IPS-18a (cell line): ENCODE measurements at regions not wholly inside any gene's neighbourhood (a gene's known extent, or its start where the extent isn't known, plus 50 kb on each side); places are given as distances from the start of the nearest gene placed in this dataset.

ENCODE experiments used
- H3K27ac ChIP-seq: one replicate; pipeline ENCODE4 v1.5.1; 2013; ENCODE audit warnings: low read length
- H3K27me3 ChIP-seq: one replicate; pipeline ENCODE4 v1.6.1; 2013; ENCODE audit warnings: mild to moderate bottlenecking, low read length; ENCODE audit not compliant: control insufficient read depth, insufficient read depth
- H3K36me3 ChIP-seq: one replicate; pipeline ENCODE4 v1.6.1; 2013; ENCODE audit warnings: low read depth, low read length; ENCODE audit not compliant: control insufficient read depth
- H3K4me1 ChIP-seq: one replicate; pipeline ENCODE4 v1.6.1; 2013; ENCODE audit warnings: low read depth, low read length; ENCODE audit not compliant: control insufficient read depth
- H3K4me3 ChIP-seq: one replicate; pipeline ENCODE4 v1.5.1; 2013; ENCODE audit warnings: low read length
- H3K9ac ChIP-seq: one replicate; pipeline ENCODE4 v1.6.1; 2013; ENCODE audit warnings: mild to moderate bottlenecking, low read length, moderate library complexity
- H3K9me3 ChIP-seq: one replicate; pipeline ENCODE4 v1.6.1; 2013; ENCODE audit warnings: low read depth, low read length; ENCODE audit not compliant: control insufficient read depth

GRCh38 chr14:65916055-65916454, 503.5 kb downstream of the FUT8 start:
- Histone ChIP-seq H3K27ac (no peak overlapping the region), H3K27me3 (no peaks in the 10 kb centered on the region), H3K36me3 (no peaks in the 10 kb centered on the region), H3K4me3 (no peak overlapping the region), H3K4me1 (peaks cover 5% of the 10 kb centered on the region), H3K9ac (no peak overlapping the region), H3K9me3 (no peaks in the 10 kb centered on the region)

GRCh38 chr14:65920996-65921395, 508.5 kb downstream of the FUT8 start:
- Histone ChIP-seq H3K4me3 (no peak overlapping the region), H3K36me3 (no peaks in the 10 kb centered on the region), H3K9ac (no peak overlapping the region), H3K9me3 (no peaks in the 10 kb centered on the region), H3K4me1 (peaks cover 9% of the 10 kb centered on the region), H3K27ac (no peak overlapping the region), H3K27me3 (no peaks in the 10 kb centered on the region)

- Histone ChIP-seq H3K4me3 (no peak overlapping the region), H3K9me3 (no peaks in the 10 kb centered on the region), H3K27ac (no peak overlapping the region), H3K36me3 (no peaks in the 10 kb centered on the region), H3K27me3 (no peaks in the 10 kb centered on the region), H3K9ac (no peak overlapping the region), H3K4me1 (peaks cover 16% of the 10 kb centered on the region)
Observed at GRCh38 chr14:65922142-65922541, 509.6 kb downstream of the FUT8 start.

GRCh38 chr14:65926504-65926903, 514.0 kb downstream of the FUT8 start:
- no peaks in the 10 kb centered on the region for H3K27me3 ChIP-seq
- peaks cover 25% of the 10 kb centered on the region for H3K4me1 ChIP-seq
- H3K36me3 ChIP-seq: no peaks in the 10 kb centered on the region
- peak overlapping the region; percentile 24 for H3K9ac ChIP-seq
- no peak overlapping the region for H3K4me3 ChIP-seq
- no peaks in the 10 kb centered on the region for H3K9me3 ChIP-seq
- H3K27ac ChIP-seq: peak overlapping the region; percentile 12

GRCh38 chr14:65926935-65927700, 514.6 kb downstream of the FUT8 start:
- Histone ChIP-seq H3K9me3 (no peaks in the 10 kb centered on the region), H3K27me3 (no peaks in the 10 kb centered on the region), H3K9ac (no peak overlapping the region), H3K4me1 (peaks cover 25% of the 10 kb centered on the region), H3K36me3 (no peaks in the 10 kb centered on the region), H3K27ac (peak overlapping the region; percentile 25), H3K4me3 (no peak overlapping the region)

GRCh38 chr14:65927931-65928356, 515.4 kb downstream of the FUT8 start:
- Histone ChIP-seq H3K4me3 (no peak overlapping the region), H3K4me1 (peaks cover 25% of the 10 kb centered on the region), H3K36me3 (no peaks in the 10 kb centered on the region), H3K27ac (no peak overlapping the region), H3K9ac (no peak overlapping the region), H3K9me3 (no peaks in the 10 kb centered on the region), H3K27me3 (no peaks in the 10 kb centered on the region)

- Histone ChIP-seq H3K27ac (no peak overlapping the region), H3K9me3 (no peaks in the 10 kb centered on the region), H3K27me3 (no peaks in the 10 kb centered on the region), H3K36me3 (no peaks in the 10 kb centered on the region), H3K4me3 (no peak overlapping the region), H3K9ac (no peak overlapping the region), H3K4me1 (peaks cover 25% of the 10 kb centered on the region)
Observed at GRCh38 chr14:65928995-65929394, 516.5 kb downstream of the FUT8 start.

GRCh38 chr14:65933400-65934069, 521.0 kb downstream of the FUT8 start:
- Histone ChIP-seq H3K9ac (no peak overlapping the region), H3K4me3 (no peak overlapping the region), H3K9me3 (no peaks in the 10 kb centered on the region), H3K27me3 (no peaks in the 10 kb centered on the region), H3K36me3 (no peaks in the 10 kb centered on the region), H3K4me1 (peaks cover 4% of the 10 kb centered on the region), H3K27ac (no peak overlapping the region)

GRCh38 chr14:65934070-65934435, 521.5 kb downstream of the FUT8 start:
- Histone ChIP-seq H3K36me3 (no peaks in the 10 kb centered on the region), H3K4me3 (no peak overlapping the region), H3K4me1 (peaks cover 3% of the 10 kb centered on the region), H3K27me3 (no peaks in the 10 kb centered on the region), H3K9me3 (no peaks in the 10 kb centered on the region), H3K27ac (no peak overlapping the region), H3K9ac (no peak overlapping the region)

GRCh38 chr14:65936342-65936975, 523.9 kb downstream of the FUT8 start:
- H3K4me1 ChIP-seq: peaks cover 8% of the 10 kb centered on the region
- H3K27ac ChIP-seq: no peak overlapping the region
- no peaks in the 10 kb centered on the region for H3K36me3 ChIP-seq
- H3K9me3 ChIP-seq: no peaks in the 10 kb centered on the region
- no peak overlapping the region for H3K9ac ChIP-seq
- no peak overlapping the region for H3K4me3 ChIP-seq
- no peaks in the 10 kb centered on the region for H3K27me3 ChIP-seq

GRCh38 chr14:65937079-65937959, 524.8 kb downstream of the FUT8 start:
- no peak overlapping the region for H3K9ac ChIP-seq

More at GRCh38 chr14:65937079-65937959, 524.8 kb downstream of the FUT8 start:
- H3K4me3 ChIP-seq: no peak overlapping the region
- no peaks in the 10 kb centered on the region for H3K9me3 ChIP-seq
- H3K36me3 ChIP-seq: no peaks in the 10 kb centered on the region
- H3K27ac ChIP-seq: no peak overlapping the region
- H3K27me3 ChIP-seq: no peaks in the 10 kb centered on the region
- H3K4me1 ChIP-seq: peaks cover 11% of the 10 kb centered on the region
